HG03108 (cell line): ENCODE measurements at regions not wholly inside any gene's neighbourhood (a gene's known extent, or its start where the extent isn't known, plus 50 kb on each side); places are given as distances from the start of the nearest gene placed in this dataset.

Source experiments
- ATAC-seq: cut with Tn5 transposase; IDR thresholded peaks from one replicate; pipeline ENCODE4 v1.9.1; 2021; ENCODE audit warnings: moderate library complexity; ENCODE audit not compliant: unreplicated experiment

- no peak for ATAC-seq
These were observed 272.5 kb downstream of the GADD45G start for GRCh38 chr9:89877051-89878002.

- no peak for ATAC-seq
These were observed 273.2 kb downstream of the GADD45G start for GRCh38 chr9:89878003-89878411.

GRCh38 chr9:89878687-89879086 is 273.9 kb downstream of the GADD45G start:
- ATAC-seq = no peak

- ATAC-seq = no peak
These were observed 274.5 kb downstream of the GADD45G start for GRCh38 chr9:89879276-89879675.

GRCh38 chr9:89879701-89880100 is 274.9 kb downstream of the GADD45G start:
- ATAC-seq = no peak

GRCh38 chr9:89880161-89880560 is 275.3 kb downstream of the GADD45G start:
- ATAC-seq = no peak

- ATAC-seq = no peak
These were observed 275.9 kb downstream of the GADD45G start for GRCh38 chr9:89880721-89881120.

- no peak for ATAC-seq
These were observed 276.6 kb downstream of the GADD45G start for GRCh38 chr9:89881431-89881830.

GRCh38 chr9:89882930-89883361 is 278.1 kb downstream of the GADD45G start:
- no peak for ATAC-seq

GRCh38 chr9:89883401-89884341 is 278.9 kb downstream of the GADD45G start:
- no peak for ATAC-seq

- ATAC-seq = no peak
These were observed 279.7 kb downstream of the GADD45G start for GRCh38 chr9:89884356-89885083.

- ATAC-seq = no peak
These were observed 280.3 kb downstream of the GADD45G start for GRCh38 chr9:89885156-89885555.

- no peak for ATAC-seq
These were observed 281.5 kb downstream of the GADD45G start for GRCh38 chr9:89886281-89886700.

GRCh38 chr9:89887286-89887685 is 282.5 kb downstream of the GADD45G start:
- no peak for ATAC-seq

GRCh38 chr9:89888233-89888632 is 283.4 kb downstream of the GADD45G start:
- no peak for ATAC-seq

- no peak for ATAC-seq
These were observed 283.9 kb downstream of the GADD45G start for GRCh38 chr9:89888677-89889076.

GRCh38 chr9:89889865-89890264 is 285.1 kb downstream of the GADD45G start:
- no peak for ATAC-seq

- ATAC-seq = no peak
These were observed 285.6 kb downstream of the GADD45G start for GRCh38 chr9:89890326-89890980.

- no peak for ATAC-seq
These were observed 286.4 kb downstream of the GADD45G start for GRCh38 chr9:89891221-89891590.

- no peak for ATAC-seq
These were observed 286.9 kb downstream of the GADD45G start for GRCh38 chr9:89891591-89892304.
